Right atrium auricular region (tissue), 2 donors: ENCODE measurements at regions not wholly inside any gene's neighbourhood (a gene's known extent, or its start where the extent isn't known, plus 50 kb on each side); places are given as distances from the start of the nearest gene placed in this dataset.

Experiments used
- DNase-seq: peaks from one replicate; pipeline ENCODE4 v3.0.0-alpha.2; 2019; ENCODE audit warnings: low spot score
- H3K27ac ChIP-seq, 2 donors: fragments of 200-600 bp; sonication (generic); 1 replicate in 1 of 2; 2 replicates in 1 of 2; pipeline ENCODE4 v1.5.1; 2016 to 2019
- H3K27me3 ChIP-seq, 2 donors: fragments of 200-600 bp; sonication (generic); one replicate each; pipeline versions ENCODE4 v1.5.1 to v1.6.0; 2017 to 2019
- H3K36me3 ChIP-seq: fragments of 200-600 bp; sonication (generic); one replicate; pipeline ENCODE4 v1.5.1; 2016
- H3K4me1 ChIP-seq, 2 donors: fragments of 200-600 bp; sonication (generic); one replicate each; pipeline versions ENCODE4 v1.5.1 to v1.6.0; 2017 to 2019
- H3K4me3 ChIP-seq, 2 donors: fragments of 200-600 bp; sonication (generic); 1 replicate in 1 of 2; 2 replicates in 1 of 2; pipeline ENCODE4 v1.5.1; 2017 to 2019; ENCODE audit warnings: mild to moderate bottlenecking in 1 of 2, moderate library complexity in 1 of 2
- H3K9me3 ChIP-seq, 2 donors: fragments of 200-600 bp; sonication (generic); one replicate each; pipeline ENCODE4 v1.5.1; 2019
- TF ChIP-seq, protein P1 (sequence below), 2 donors: fragments of 200-600 bp; sonication (generic); IDR thresholded peaks; one replicate each; pipeline ENCODE4 v1.5.1; 2019; ENCODE audit warnings: antibody characterized with exemption in 2 of 2

DNA sequence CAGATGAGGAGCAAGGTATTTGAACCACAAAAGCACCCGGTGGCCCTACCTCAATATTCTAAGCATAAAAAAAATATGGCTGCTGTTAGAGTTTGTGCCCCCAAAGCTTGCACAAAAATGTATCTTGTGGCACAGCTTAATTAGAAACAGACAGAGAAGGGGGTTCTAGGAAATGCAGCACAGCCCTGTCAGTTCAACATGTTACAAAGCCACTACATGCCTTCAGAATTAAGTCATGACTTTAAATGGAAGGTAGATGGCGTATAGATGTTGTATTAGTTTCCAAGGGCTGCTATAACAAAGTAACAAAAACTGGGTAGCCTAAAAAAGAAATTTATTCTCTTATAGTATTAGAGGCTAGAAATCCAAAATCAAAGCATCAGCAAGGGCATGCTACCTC, 703.8 kb downstream of the DIAPH3 start:
- no peak overlapping the region for H3K4me3 ChIP-seq
- H3K27me3 ChIP-seq, result no peaks in the 10 kb centered on the region
- no peak for DNase-seq
- no peaks in the 10 kb centered on the region for H3K4me1 ChIP-seq
- no peaks in the 10 kb centered on the region for H3K9me3 ChIP-seq
- TF ChIP-seq, protein P1, sequence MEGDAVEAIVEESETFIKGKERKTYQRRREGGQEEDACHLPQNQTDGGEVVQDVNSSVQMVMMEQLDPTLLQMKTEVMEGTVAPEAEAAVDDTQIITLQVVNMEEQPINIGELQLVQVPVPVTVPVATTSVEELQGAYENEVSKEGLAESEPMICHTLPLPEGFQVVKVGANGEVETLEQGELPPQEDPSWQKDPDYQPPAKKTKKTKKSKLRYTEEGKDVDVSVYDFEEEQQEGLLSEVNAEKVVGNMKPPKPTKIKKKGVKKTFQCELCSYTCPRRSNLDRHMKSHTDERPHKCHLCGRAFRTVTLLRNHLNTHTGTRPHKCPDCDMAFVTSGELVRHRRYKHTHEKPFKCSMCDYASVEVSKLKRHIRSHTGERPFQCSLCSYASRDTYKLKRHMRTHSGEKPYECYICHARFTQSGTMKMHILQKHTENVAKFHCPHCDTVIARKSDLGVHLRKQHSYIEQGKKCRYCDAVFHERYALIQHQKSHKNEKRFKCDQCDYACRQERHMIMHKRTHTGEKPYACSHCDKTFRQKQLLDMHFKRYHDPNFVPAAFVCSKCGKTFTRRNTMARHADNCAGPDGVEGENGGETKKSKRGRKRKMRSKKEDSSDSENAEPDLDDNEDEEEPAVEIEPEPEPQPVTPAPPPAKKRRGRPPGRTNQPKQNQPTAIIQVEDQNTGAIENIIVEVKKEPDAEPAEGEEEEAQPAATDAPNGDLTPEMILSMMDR (IDR thresholded peaks at IDR 0.05), result no peak
- H3K36me3 ChIP-seq, result no peaks in the 10 kb centered on the region
- peak overlapping the region in 1 of 2 donors; percentile 67 for H3K27ac ChIP-seq

DNA sequence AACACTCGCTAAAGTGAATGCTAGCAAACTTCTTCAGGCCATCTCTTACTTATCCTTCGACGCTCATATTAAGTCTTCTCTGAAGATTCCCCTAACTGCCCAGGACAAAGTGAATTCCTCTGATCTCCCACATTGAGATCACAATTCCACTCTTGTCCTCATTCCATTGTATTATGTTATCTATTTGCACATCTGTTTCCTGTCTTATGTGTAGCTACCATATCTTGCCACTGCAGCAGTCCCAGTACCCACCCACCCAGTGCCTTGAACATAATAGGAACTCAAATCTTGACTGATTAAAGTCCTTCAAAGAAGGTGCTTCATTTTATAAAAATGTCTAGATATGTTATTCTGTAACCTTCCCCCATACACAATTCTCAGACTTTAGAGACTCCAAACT, 702.3 kb downstream of the DIAPH3 start:
- no peak for DNase-seq
- TF ChIP-seq, protein P1 (IDR thresholded peaks at IDR 0.05), result no peak
- Histone ChIP-seq H3K9me3 (no peaks in the 10 kb centered on the region), H3K36me3 (no peaks in the 10 kb centered on the region), H3K27ac (no peak overlapping the region), H3K27me3 (no peaks in the 10 kb centered on the region), H3K4me3 (no peak overlapping the region), H3K4me1 (no peaks in the 10 kb centered on the region)

DNA sequence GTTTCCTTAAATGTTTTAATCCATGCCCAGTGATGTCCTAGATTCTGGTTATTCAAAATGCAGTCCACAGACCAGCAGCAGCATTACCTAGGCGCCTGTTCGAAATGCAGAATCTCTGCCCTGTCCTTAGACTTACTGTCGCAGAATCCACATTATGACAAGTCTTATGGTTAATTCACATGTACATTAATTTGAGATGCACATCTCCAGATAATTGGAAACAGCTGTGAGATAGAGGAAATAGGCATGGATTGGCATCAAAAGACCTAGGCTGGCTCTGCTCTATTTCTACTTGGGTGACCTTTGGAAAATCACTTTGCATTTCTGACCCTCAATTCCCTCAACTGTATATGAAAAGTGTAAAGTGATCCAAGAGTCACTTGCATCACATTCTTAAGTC, 700.7 kb downstream of the DIAPH3 start:
- no peaks in the 10 kb centered on the region for H3K4me1 ChIP-seq
- H3K4me3 ChIP-seq, result no peak overlapping the region
- H3K9me3 ChIP-seq, result no peaks in the 10 kb centered on the region
- H3K27me3 ChIP-seq, result no peaks in the 10 kb centered on the region
- no peak overlapping the region for H3K27ac ChIP-seq
- H3K36me3 ChIP-seq, result no peaks in the 10 kb centered on the region
- TF ChIP-seq, protein P1 (IDR thresholded peaks at IDR 0.05), result no peak
- no peak for DNase-seq

DNA sequence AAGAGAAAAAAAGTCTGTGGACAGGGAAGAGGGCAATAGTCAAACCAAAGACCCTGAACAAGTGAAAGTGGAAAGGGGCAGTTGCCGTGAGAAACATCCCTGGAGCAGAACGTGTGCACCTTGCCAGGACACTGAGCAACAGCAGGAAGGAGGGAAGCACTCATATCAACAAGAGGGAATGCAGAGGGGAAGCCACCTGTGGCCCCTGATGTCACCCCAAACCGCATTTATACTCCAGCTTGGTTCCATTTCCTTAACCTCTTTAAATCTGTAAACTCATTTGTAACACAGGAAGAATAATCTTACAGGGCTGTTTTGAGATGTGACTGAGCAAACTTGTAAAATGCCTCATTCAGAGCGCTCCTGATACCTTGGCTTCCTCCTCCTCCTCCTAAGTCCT, 698.8 kb downstream of the DIAPH3 start:
- no peak overlapping the region for H3K4me3 ChIP-seq
- TF ChIP-seq, protein P1 (IDR thresholded peaks at IDR 0.05), result no peak

DNA sequence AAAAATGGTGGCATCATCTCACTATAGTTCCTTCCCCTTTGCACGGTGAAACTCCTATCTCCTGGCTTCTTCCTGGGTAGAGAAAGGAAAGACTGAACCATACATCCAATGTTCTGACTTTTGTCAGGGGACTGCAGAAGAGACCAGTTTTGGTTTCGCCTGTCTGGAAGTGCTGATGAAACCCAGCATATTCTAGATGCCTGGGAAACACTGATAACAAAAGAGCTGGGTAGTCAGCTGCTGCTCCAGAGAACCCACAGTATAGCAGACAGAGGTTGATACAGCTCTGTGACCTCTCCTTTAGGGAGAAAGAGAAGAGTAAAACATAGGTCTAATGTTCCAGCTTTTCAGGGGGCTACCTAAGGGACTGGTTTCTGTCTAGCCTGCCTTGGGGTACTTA, 695.3 kb downstream of the DIAPH3 start:
- Histone ChIP-seq H3K9me3 (no peaks in the 10 kb centered on the region), H3K27ac (no peak overlapping the region), H3K4me3 (no peak overlapping the region), H3K36me3 (no peaks in the 10 kb centered on the region), H3K4me1 (no peaks in the 10 kb centered on the region), H3K27me3 (no peaks in the 10 kb centered on the region)
- no peak for DNase-seq
- TF ChIP-seq, protein P1 (IDR thresholded peaks at IDR 0.05), result no peak

More for the DNA sequence above, 698.8 kb downstream of the DIAPH3 start:
- Histone ChIP-seq H3K9me3 (no peaks in the 10 kb centered on the region), H3K36me3 (no peaks in the 10 kb centered on the region), H3K4me1 (no peaks in the 10 kb centered on the region), H3K27ac (no peak overlapping the region), H3K27me3 (no peaks in the 10 kb centered on the region)
- DNase-seq, result no peak

DNA sequence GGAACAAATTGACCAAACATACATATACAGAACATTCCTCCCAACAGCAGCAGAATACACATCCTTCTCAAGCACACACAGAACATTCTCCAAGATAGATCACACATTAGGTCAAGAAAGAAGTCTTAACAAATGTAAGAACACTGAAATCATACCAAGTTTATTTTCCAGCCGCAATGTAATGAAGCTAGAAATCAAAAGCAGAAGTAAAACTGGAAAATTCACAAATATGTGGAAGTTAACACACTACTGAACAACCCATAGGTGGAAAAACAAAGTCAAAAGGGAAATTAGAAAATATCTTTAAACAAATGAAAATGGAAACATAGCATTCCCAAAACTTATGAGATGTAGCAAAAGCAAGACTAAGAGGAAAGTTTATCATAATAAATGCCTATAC, 692.6 kb downstream of the DIAPH3 start:
- H3K9me3 ChIP-seq, result no peaks in the 10 kb centered on the region
- no peaks in the 10 kb centered on the region for H3K36me3 ChIP-seq
- TF ChIP-seq, protein P1 (IDR thresholded peaks at IDR 0.05), result no peak
- no peak overlapping the region for H3K27ac ChIP-seq
- H3K27me3 ChIP-seq, result no peaks in the 10 kb centered on the region
- H3K4me3 ChIP-seq, result no peak overlapping the region
- DNase-seq, result no peak
- H3K4me1 ChIP-seq, result peaks cover 0 to 7% of the 10 kb centered on the region in 2 donors
